Tibial artery (tissue), 4 donors: ENCODE measurements at regions not wholly inside any gene's neighbourhood (a gene's known extent, or its start where the extent isn't known, plus 50 kb on each side); places are given as distances from the start of the nearest gene placed in this dataset.

ENCODE experiments used
- DNase-seq, 2 donors: peaks; one replicate each; pipeline ENCODE4 v3.0.0-alpha.2; 2019
- H3K27ac ChIP-seq, 2 donors: fragments of 200-600 bp; sonication (generic) in 1 of 2; 1 replicate in 1 of 2; 2 replicates in 1 of 2; pipeline ENCODE4 v1.5.1; 2018 to 2019; ENCODE audit warnings: mild to moderate bottlenecking in 1 of 2
- H3K27me3 ChIP-seq, 2 donors: fragments of 200-600 bp; sonication (generic) in 1 of 2; one replicate each; pipeline versions ENCODE4 v1.5.1 to v1.6.0; 2016 to 2019
- H3K36me3 ChIP-seq, 3 donors: fragments of 200-600 bp; sonication (generic) in 2 of 3; one replicate each; pipeline ENCODE4 v1.5.1; 2016 to 2019; ENCODE audit warnings: mild to moderate bottlenecking in 2 of 3
- H3K4me1 ChIP-seq, 4 donors: fragments of 200-600 bp; sonication (generic) in 2 of 4; 1 replicate in 3 of 4; 2 replicates in 1 of 4; pipeline ENCODE4 v1.5.1; 2016 to 2019
- H3K4me3 ChIP-seq, 2 donors: fragments of 200-600 bp; sonication (generic) in 1 of 2; 1 replicate in 1 of 2; 2 replicates in 1 of 2; pipeline ENCODE4 v1.5.1; 2018 to 2019; ENCODE audit warnings: mild to moderate bottlenecking in 2 of 2
- H3K9me3 ChIP-seq, 3 donors: fragments of 200-600 bp; sonication (generic) in 1 of 3; one replicate each; pipeline ENCODE4 v1.5.1; 2016 to 2019
- intact Hi-C: fragments of 100-400 bp; cut with DNase I; formaldehyde crosslinking; loops from one replicate; pipeline ENCODE4 v1.15.0; 2023; ENCODE audit warnings: low total_unique reads
- TF ChIP-seq, protein P1 (sequence below), 2 experiments: fragments of 200-600 bp in 1 of 2; fragments of 450-650 bp in 1 of 2; IDR thresholded peaks; one replicate each; pipeline ENCODE4 v1.5.1; 2017 to 2019; ENCODE audit warnings: antibody characterized with exemption in 2 of 2, mild to moderate bottlenecking in 1 of 2, moderate library complexity in 1 of 2

GRCh38 chr7:120091807-120092206 lies 181.2 kb upstream of the KCND2 start:
- no peaks in the 10 kb centered on the region for H3K36me3 ChIP-seq
- H3K9me3 ChIP-seq = no peaks in the 10 kb centered on the region
- H3K27me3 ChIP-seq = no peaks in the 10 kb centered on the region
- intact Hi-C loops = no loop called here
- H3K27ac ChIP-seq = no peak overlapping the region
- H3K4me1 ChIP-seq = no peaks in the 10 kb centered on the region
- no peak for DNase-seq
- no peak overlapping the region for H3K4me3 ChIP-seq
- TF ChIP-seq, protein P1, sequence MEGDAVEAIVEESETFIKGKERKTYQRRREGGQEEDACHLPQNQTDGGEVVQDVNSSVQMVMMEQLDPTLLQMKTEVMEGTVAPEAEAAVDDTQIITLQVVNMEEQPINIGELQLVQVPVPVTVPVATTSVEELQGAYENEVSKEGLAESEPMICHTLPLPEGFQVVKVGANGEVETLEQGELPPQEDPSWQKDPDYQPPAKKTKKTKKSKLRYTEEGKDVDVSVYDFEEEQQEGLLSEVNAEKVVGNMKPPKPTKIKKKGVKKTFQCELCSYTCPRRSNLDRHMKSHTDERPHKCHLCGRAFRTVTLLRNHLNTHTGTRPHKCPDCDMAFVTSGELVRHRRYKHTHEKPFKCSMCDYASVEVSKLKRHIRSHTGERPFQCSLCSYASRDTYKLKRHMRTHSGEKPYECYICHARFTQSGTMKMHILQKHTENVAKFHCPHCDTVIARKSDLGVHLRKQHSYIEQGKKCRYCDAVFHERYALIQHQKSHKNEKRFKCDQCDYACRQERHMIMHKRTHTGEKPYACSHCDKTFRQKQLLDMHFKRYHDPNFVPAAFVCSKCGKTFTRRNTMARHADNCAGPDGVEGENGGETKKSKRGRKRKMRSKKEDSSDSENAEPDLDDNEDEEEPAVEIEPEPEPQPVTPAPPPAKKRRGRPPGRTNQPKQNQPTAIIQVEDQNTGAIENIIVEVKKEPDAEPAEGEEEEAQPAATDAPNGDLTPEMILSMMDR (IDR thresholded peaks at IDR 0.05) = no peak

DNA sequence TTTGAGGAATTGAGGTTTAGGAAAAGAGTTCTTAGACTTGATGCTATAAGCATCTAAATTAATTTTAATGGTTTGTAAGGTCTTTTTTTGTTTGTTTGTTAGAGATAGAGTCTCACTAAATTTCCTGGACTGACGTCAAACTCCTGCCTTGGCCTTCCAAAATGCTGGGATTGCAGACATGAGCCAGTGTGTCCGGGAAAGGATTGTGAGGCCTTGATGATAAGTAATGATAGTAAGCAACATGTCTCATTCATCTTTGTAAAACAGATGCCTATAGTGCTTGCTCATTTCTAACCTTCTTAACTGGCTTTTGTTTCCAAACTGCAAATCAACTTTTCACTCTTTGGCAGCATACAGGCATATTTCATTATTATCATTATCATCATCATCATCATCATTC lies 176.0 kb upstream of the KCND2 start:
- no peak for DNase-seq

GRCh38 chr7:120097774-120098173 lies 175.2 kb upstream of the KCND2 start:
- Histone ChIP-seq H3K4me1 (no peaks in the 10 kb centered on the region), H3K27me3 (no peaks in the 10 kb centered on the region), H3K4me3 (no peak overlapping the region), H3K9me3 (no peaks in the 10 kb centered on the region), H3K36me3 (no peaks in the 10 kb centered on the region), H3K27ac (no peak overlapping the region)
- intact Hi-C loops = no loop called here
- no peak for DNase-seq
- TF ChIP-seq, protein P1 (IDR thresholded peaks at IDR 0.05) = no peak

More for the DNA sequence above, 176.0 kb upstream of the KCND2 start:
- no peak overlapping the region for H3K4me3 ChIP-seq
- H3K27ac ChIP-seq = no peak overlapping the region
- H3K4me1 ChIP-seq = no peaks in the 10 kb centered on the region
- intact Hi-C loops = no loop called here
- TF ChIP-seq, protein P1 (IDR thresholded peaks at IDR 0.05) = no peak
- no peaks in the 10 kb centered on the region for H3K9me3 ChIP-seq
- no peaks in the 10 kb centered on the region for H3K27me3 ChIP-seq
- H3K36me3 ChIP-seq = no peaks in the 10 kb centered on the region

DNA sequence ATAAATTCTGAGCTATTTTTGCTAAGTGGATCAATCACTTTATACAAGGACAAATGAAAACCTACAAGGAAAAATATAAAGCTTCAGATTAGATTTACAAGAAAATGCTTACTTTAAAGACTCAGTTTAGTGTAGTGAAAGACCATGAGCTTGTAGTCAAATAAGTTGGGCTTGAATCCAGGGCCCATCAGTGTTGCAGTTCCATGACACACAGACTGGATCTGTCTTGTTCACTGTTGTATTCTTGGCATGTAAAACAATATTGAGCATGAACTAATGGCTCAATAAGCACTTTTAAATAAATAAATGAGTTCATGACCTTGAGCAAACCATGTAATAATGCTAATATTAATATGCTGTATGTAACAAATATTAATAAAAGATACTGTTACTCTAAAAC lies 164.6 kb upstream of the KCND2 start:
- no peaks in the 10 kb centered on the region for H3K4me1 ChIP-seq
- no peak for DNase-seq
- peaks cover 0 to 5% (median 0%) of the 10 kb centered on the region in 3 donors for H3K9me3 ChIP-seq
- no peak overlapping the region for H3K4me3 ChIP-seq
- no peak overlapping the region for H3K27ac ChIP-seq
- H3K36me3 ChIP-seq = no peaks in the 10 kb centered on the region
- TF ChIP-seq, protein P1 (IDR thresholded peaks at IDR 0.05) = no peak
- no peaks in the 10 kb centered on the region for H3K27me3 ChIP-seq
- intact Hi-C loops = no loop called here

- H3K4me1 ChIP-seq = no peaks in the 10 kb centered on the region
- no peak for DNase-seq
- H3K4me3 ChIP-seq = no peak overlapping the region
- intact Hi-C loops = no loop called here
- H3K36me3 ChIP-seq = no peaks in the 10 kb centered on the region
- no peak overlapping the region for H3K27ac ChIP-seq
- TF ChIP-seq, protein P1 (IDR thresholded peaks at IDR 0.05) = no peak
- no peaks in the 10 kb centered on the region for H3K27me3 ChIP-seq
- peaks cover 0 to 5% (median 0%) of the 10 kb centered on the region in 3 donors for H3K9me3 ChIP-seq
These were observed 162.8 kb upstream of the KCND2 start for GRCh38 chr7:120110169-120110568.

GRCh38 chr7:120114626-120115025 lies 158.3 kb upstream of the KCND2 start:
- H3K27me3 ChIP-seq = no peaks in the 10 kb centered on the region
- no peaks in the 10 kb centered on the region for H3K4me1 ChIP-seq
- H3K27ac ChIP-seq = no peak overlapping the region
- no peaks in the 10 kb centered on the region for H3K36me3 ChIP-seq
- intact Hi-C loops = no loop called here
- peaks cover 0 to 5% (median 0%) of the 10 kb centered on the region in 3 donors for H3K9me3 ChIP-seq
- DNase-seq = no peak
- TF ChIP-seq, protein P1 (IDR thresholded peaks at IDR 0.05) = no peak
- no peak overlapping the region for H3K4me3 ChIP-seq
